WTC11 (cell line): ENCODE measurements at regions not wholly inside any gene's neighbourhood (a gene's known extent, or its start where the extent isn't known, plus 50 kb on each side); places are given as distances from the start of the nearest gene placed in this dataset.

ENCODE experiments used
- ATAC-seq: fragments of 200-7000 bp; cut with Tn5 transposase; 2 replicates; pipeline ENCODE4 v1.10.0; 2021; ENCODE audit warnings: mild to moderate bottlenecking, moderate library complexity
- CTCF ChIA-PET: fragments of 300-600 bp; sonication (Branson Sonifier 250); formaldehyde crosslinking; loops from one replicate; lab custom pipeline; 2021; ENCODE audit warnings: antibody characterized with exemption; lab: Charles Lee
- POLR2A ChIA-PET: fragments of 350-600 bp; sonication (Branson Sonifier 250); formaldehyde crosslinking; loops from one replicate; lab custom pipeline; 2021; ENCODE audit warnings: antibody characterized with exemption; lab: Charles Lee
- DNase-seq: peaks from one replicate; pipeline ENCODE4 v3.0.0; 2021; ENCODE audit warnings: low spot score
- H3K27ac Mint-ChIP-seq: 2 replicates; pipeline ENCODE4 v1.8.0; 2021; ENCODE audit warnings: mixed read lengths
- H3K27me3 Mint-ChIP-seq: 2 replicates; pipeline ENCODE4 v1.8.0; 2021; ENCODE audit warnings: low read depth, mild to moderate bottlenecking, moderate library complexity, mixed read lengths
- H3K36me3 Mint-ChIP-seq: 2 replicates; pipeline ENCODE4 v1.8.0; 2021; ENCODE audit warnings: mixed read lengths
- H3K4me1 Mint-ChIP-seq: 2 replicates; pipeline ENCODE4 v1.8.0; 2022; ENCODE audit warnings: mixed read lengths
- H3K4me3 Mint-ChIP-seq: 2 replicates; pipeline ENCODE4 v1.8.0; 2021; ENCODE audit warnings: mild to moderate bottlenecking, moderate library complexity, mixed read lengths
- H3K9me3 Mint-ChIP-seq: 2 replicates; pipeline ENCODE4 v1.8.0; 2021; ENCODE audit warnings: mixed read lengths
- ATF3 ChIP-seq: sonication (generic); formaldehyde crosslinking; conservative IDR thresholded peaks from 2 replicates; pipeline ENCODE4 v1.8.1; 2022; ENCODE audit warnings: mild to moderate bottlenecking, missing genetic modification reagents
- CBFB ChIP-seq: sonication (generic); formaldehyde crosslinking; IDR thresholded peaks from 2 replicates; pipeline ENCODE4 v1.8.1; 2022; ENCODE audit warnings: mild to moderate bottlenecking, low read depth, missing genetic modification reagents
- CDX4 ChIP-seq: fragments of 250-450 bp; sonication (Bioruptor Pico); IDR thresholded peaks from 2 replicates; pipeline ENCODE4 v1.9.0; 2021; ENCODE audit warnings: moderate library complexity, mild to moderate bottlenecking, inconsistent platforms, borderline replicate concordance
- ELF4 ChIP-seq: sonication (generic); formaldehyde crosslinking; IDR thresholded peaks from 2 replicates; pipeline ENCODE4 v1.8.1; 2022; ENCODE audit warnings: low read depth, mild to moderate bottlenecking, moderate library complexity, missing genetic modification reagents
- FOXK1 ChIP-seq: sonication (generic); formaldehyde crosslinking; IDR thresholded peaks from 2 replicates; pipeline ENCODE4 v1.8.0; 2022; ENCODE audit warnings: mild to moderate bottlenecking, moderate library complexity, missing genetic modification reagents
- KAT7 ChIP-seq: sonication (generic); formaldehyde crosslinking; IDR thresholded peaks from 2 replicates; pipeline ENCODE4 v1.8.1; 2023; ENCODE audit warnings: missing genetic modification reagents, mild to moderate bottlenecking, borderline replicate concordance
- MAX ChIP-seq: sonication (generic); formaldehyde crosslinking; IDR thresholded peaks from 2 replicates; pipeline ENCODE4 v1.8.0; 2022; ENCODE audit warnings: mild to moderate bottlenecking, missing genetic modification reagents
- NR2C2 ChIP-seq: sonication (generic); formaldehyde crosslinking; IDR thresholded peaks from 2 replicates; pipeline ENCODE4 v1.8.0; 2022; ENCODE audit warnings: mild to moderate bottlenecking, missing genetic modification reagents
- PRRX2 ChIP-seq: fragments of 250-450 bp; sonication (Bioruptor Pico); IDR thresholded peaks from 2 replicates; pipeline ENCODE4 v1.8.0; 2021; ENCODE audit warnings: mild to moderate bottlenecking
- RORB ChIP-seq: fragments of 250-450 bp; sonication (Bioruptor Pico); IDR thresholded peaks from 2 replicates; pipeline ENCODE4 v1.9.0; 2021; ENCODE audit warnings: mild to moderate bottlenecking
- TEAD1 ChIP-seq: sonication (generic); formaldehyde crosslinking; IDR thresholded peaks from 2 replicates; pipeline ENCODE4 v1.8.0; 2022; ENCODE audit warnings: mild to moderate bottlenecking, missing genetic modification reagents
- USF2 ChIP-seq: sonication (generic); formaldehyde crosslinking; IDR thresholded peaks from 2 replicates; pipeline ENCODE4 v1.8.1; 2023; ENCODE audit warnings: mild to moderate bottlenecking, missing genetic modification reagents, moderate library complexity
- ZNF396 ChIP-seq: fragments of 250-450 bp; sonication (Bioruptor Pico); IDR thresholded peaks from 2 replicates; pipeline ENCODE4 v1.8.0; 2021; ENCODE audit warnings: mild to moderate bottlenecking, moderate library complexity, borderline replicate concordance
- ZNF532 ChIP-seq: fragments of 250-450 bp; sonication (Bioruptor Pico); IDR thresholded peaks from 2 replicates; pipeline ENCODE4 v1.9.0; 2021; ENCODE audit warnings: mild to moderate bottlenecking, borderline replicate concordance
- ZSCAN18 ChIP-seq: fragments of 250-450 bp; sonication (Bioruptor Pico); IDR thresholded peaks from 2 replicates; pipeline ENCODE4 v2.1.2; 2022; ENCODE audit warnings: mild to moderate bottlenecking, moderate library complexity
- TF ChIP-seq, protein P1 (sequence below): fragments of 250-450 bp; sonication (Bioruptor Pico); IDR thresholded peaks from 2 replicates; pipeline ENCODE4 v1.9.0; 2021; ENCODE audit warnings: mild to moderate bottlenecking
- TF ChIP-seq, protein P2 (sequence below): sonication (generic); formaldehyde crosslinking; conservative IDR thresholded peaks from 2 replicates; pipeline ENCODE4 v1.8.1; 2023; ENCODE audit warnings: mild to moderate bottlenecking, low read depth, missing genetic modification reagents, moderate library complexity

DNA sequence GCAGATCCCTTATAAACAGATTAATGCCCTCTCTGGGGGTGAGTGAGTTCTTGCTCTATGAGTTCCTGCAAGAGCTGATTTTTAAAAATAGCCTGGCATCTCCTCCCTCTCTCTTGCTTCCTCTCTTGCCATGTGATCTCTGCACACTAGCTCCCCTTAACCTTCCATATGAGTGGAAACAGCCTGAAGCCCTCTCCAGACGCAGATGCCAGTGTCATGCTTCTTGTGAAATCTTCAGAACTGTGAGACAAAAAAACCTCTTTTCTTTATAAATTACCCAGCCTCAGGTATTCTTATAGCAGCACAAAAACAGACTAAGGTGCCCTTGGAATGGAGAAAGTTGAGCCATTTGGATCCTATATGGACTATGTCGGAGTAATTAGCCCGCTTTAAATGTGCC lies 559.7 kb upstream of the CYLC2 start:
- Mint-ChIP-seq H3K27ac (no peak overlapping the region), H3K4me3 (no peak overlapping the region), H3K36me3 (no peaks in the 10 kb centered on the region), H3K27me3 (peaks cover 80% of the 10 kb centered on the region), H3K9me3 (no peaks in the 10 kb centered on the region), H3K4me1 (peaks cover 21% of the 10 kb centered on the region)
- POLR2A ChIA-PET, result no interaction called here
- CTCF ChIA-PET, result interaction anchor here (1.2 kb wide), 1 partner anchor 13 kb away, joined by 4 read pairs; no protein-coding TSS in a partner anchor
- ATAC-seq (no peak), DNase-seq (no peak)
- TF ChIP-seq, protein P1, sequence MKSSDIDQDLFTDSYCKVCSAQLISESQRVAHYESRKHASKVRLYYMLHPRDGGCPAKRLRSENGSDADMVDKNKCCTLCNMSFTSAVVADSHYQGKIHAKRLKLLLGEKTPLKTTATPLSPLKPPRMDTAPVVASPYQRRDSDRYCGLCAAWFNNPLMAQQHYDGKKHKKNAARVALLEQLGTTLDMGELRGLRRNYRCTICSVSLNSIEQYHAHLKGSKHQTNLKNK (CRISPR knock-in tag), result no peak
- TF ChIP-seq RORB (no peak), ZNF396 (CRISPR knock-in tag) (no peak), ELF4 (CRISPR knock-in tag) (no peak), KAT7 (CRISPR knock-in tag) (no peak), TEAD1 (CRISPR knock-in tag) (no peak), PRRX2 (no peak), MAX (CRISPR knock-in tag) (no peak), CBFB (no peak), ZNF532 (CRISPR knock-in tag) (no peak), ATF3 (no peak), NR2C2 (CRISPR knock-in tag) (no peak), CDX4 (CRISPR knock-in tag) (no peak), ZSCAN18 (CRISPR knock-in tag) (no peak)
- TF ChIP-seq, protein P2, sequence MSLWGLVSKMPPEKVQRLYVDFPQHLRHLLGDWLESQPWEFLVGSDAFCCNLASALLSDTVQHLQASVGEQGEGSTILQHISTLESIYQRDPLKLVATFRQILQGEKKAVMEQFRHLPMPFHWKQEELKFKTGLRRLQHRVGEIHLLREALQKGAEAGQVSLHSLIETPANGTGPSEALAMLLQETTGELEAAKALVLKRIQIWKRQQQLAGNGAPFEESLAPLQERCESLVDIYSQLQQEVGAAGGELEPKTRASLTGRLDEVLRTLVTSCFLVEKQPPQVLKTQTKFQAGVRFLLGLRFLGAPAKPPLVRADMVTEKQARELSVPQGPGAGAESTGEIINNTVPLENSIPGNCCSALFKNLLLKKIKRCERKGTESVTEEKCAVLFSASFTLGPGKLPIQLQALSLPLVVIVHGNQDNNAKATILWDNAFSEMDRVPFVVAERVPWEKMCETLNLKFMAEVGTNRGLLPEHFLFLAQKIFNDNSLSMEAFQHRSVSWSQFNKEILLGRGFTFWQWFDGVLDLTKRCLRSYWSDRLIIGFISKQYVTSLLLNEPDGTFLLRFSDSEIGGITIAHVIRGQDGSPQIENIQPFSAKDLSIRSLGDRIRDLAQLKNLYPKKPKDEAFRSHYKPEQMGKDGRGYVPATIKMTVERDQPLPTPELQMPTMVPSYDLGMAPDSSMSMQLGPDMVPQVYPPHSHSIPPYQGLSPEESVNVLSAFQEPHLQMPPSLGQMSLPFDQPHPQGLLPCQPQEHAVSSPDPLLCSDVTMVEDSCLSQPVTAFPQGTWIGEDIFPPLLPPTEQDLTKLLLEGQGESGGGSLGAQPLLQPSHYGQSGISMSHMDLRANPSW, result no peak

DNA sequence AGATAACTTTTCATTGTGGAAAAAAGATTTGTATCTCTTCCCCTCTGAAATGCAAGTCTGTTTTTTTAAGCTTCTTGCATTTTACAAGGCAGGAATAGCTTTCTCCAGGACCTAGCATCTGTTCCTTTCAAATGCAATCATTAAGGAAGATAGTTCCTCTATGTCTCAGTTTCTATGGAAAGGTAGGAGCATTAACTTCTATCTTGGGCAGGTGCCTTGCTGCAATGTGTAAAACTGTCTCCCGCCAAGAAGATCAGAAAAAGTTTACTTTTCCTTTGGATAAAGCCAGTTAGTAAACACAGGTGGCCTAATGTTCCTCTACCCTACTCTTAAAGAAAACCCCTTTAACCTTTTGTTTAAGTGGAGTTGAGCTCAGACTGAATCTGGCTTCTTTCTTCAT lies 560.6 kb upstream of the CYLC2 start:
- H3K4me1 Mint-ChIP-seq, result peaks cover 21% of the 10 kb centered on the region
- ATAC-seq, result peak; percentile 73
- H3K27me3 Mint-ChIP-seq, result peaks cover 78% of the 10 kb centered on the region
- CTCF ChIA-PET, result interaction anchor here (1.2 kb wide), 1 partner anchor 14 kb away, joined by 4 read pairs; no protein-coding TSS in a partner anchor
- no peak overlapping the region for H3K4me3 Mint-ChIP-seq
- DNase-seq, result no peak
- no peak overlapping the region for H3K27ac Mint-ChIP-seq
- no peaks in the 10 kb centered on the region for H3K36me3 Mint-ChIP-seq
- TF ChIP-seq USF2 (CRISPR knock-in tag), result no peak
- no peak for TF ChIP-seq FOXK1 (CRISPR knock-in tag)
- POLR2A ChIA-PET, result no interaction called here
- H3K9me3 Mint-ChIP-seq, result no peaks in the 10 kb centered on the region
